GM21381 (cell line): ENCODE measurements at regions not wholly inside any gene's neighbourhood (a gene's known extent, or its start where the extent isn't known, plus 50 kb on each side); places are given as distances from the start of the nearest gene placed in this dataset.

ENCODE experiments used
- ATAC-seq: cut with Tn5 transposase; IDR thresholded peaks from one replicate; pipeline ENCODE4 v1.9.1; 2021; ENCODE audit warnings: mild to moderate bottlenecking, moderate library complexity; ENCODE audit not compliant: unreplicated experiment

- no peak for ATAC-seq
These were observed 178.1 kb upstream of the VEGFC start for GRCh38 chr4:176970853-176971252.

- ATAC-seq, result no peak
These were observed 178.9 kb upstream of the VEGFC start for GRCh38 chr4:176971576-176972115.

- no peak for ATAC-seq
These were observed 186.7 kb upstream of the VEGFC start for GRCh38 chr4:176979416-176979815.

GRCh38 chr4:176981074-176981473, 188.4 kb upstream of the VEGFC start:
- no peak for ATAC-seq

- no peak for ATAC-seq
These were observed 188.8 kb upstream of the VEGFC start for GRCh38 chr4:176981551-176981950.

- ATAC-seq, result no peak
These were observed 195.5 kb upstream of the VEGFC start for GRCh38 chr4:176988226-176988625.

- no peak for ATAC-seq
These were observed 196.5 kb upstream of the VEGFC start for GRCh38 chr4:176989186-176989585.

- no peak for ATAC-seq
These were observed 207.3 kb upstream of the VEGFC start for GRCh38 chr4:176999935-177000543.

- ATAC-seq, result no peak
These were observed 208.8 kb upstream of the VEGFC start for GRCh38 chr4:177001271-177002175.

GRCh38 chr4:177005674-177006230, 213.0 kb upstream of the VEGFC start:
- no peak for ATAC-seq

- no peak for ATAC-seq
These were observed 213.6 kb upstream of the VEGFC start for GRCh38 chr4:177006331-177006730.

GRCh38 chr4:177008071-177008835, 215.5 kb upstream of the VEGFC start:
- ATAC-seq, result no peak

GRCh38 chr4:177008836-177009501, 216.2 kb upstream of the VEGFC start:
- ATAC-seq, result no peak

- ATAC-seq, result no peak
These were observed 217.7 kb upstream of the VEGFC start for GRCh38 chr4:177010418-177010817.

GRCh38 chr4:177012918-177013545, 220.3 kb upstream of the VEGFC start:
- ATAC-seq, result no peak

GRCh38 chr4:177016541-177017141, 223.9 kb upstream of the VEGFC start:
- ATAC-seq, result no peak

- ATAC-seq, result no peak
These were observed 231.2 kb upstream of the VEGFC start for GRCh38 chr4:177023951-177024350.

- ATAC-seq, result no peak
These were observed 239.6 kb upstream of the VEGFC start for GRCh38 chr4:177032341-177032740.

GRCh38 chr4:177033135-177033534, 240.4 kb upstream of the VEGFC start:
- ATAC-seq, result no peak

GRCh38 chr4:177033632-177034031, 240.9 kb upstream of the VEGFC start:
- ATAC-seq, result no peak
